H1 (cell line): ENCODE measurements at regions not wholly inside any gene's neighbourhood (a gene's known extent, or its start where the extent isn't known, plus 50 kb on each side); places are given as distances from the start of the nearest gene placed in this dataset.

Source experiments
- CTCF ChIA-PET: fragments of 300-600 bp; sonication (Branson Sonifier 250); formaldehyde crosslinking; loops from one replicate; lab custom pipeline; 2021; ENCODE audit not compliant: partially characterized antibody; lab: Charles Lee
- POLR2A ChIA-PET: fragments of 300-600 bp; sonication (Branson Sonifier 250); formaldehyde crosslinking; loops from one replicate; lab custom pipeline; 2021; ENCODE audit warnings: inconsistent platforms; ENCODE audit not compliant: partially characterized antibody; lab: Charles Lee
- DNase-seq, 2 experiments: peaks; one replicate each; pipeline versions ENCODE4 v3.0.0 to v3.0.0-alpha.2; 2010 to 2022; ENCODE audit warnings: low spot score in 2 of 2, low read depth in 1 of 2, mixed read lengths in 1 of 2
- FAIRE-seq: peaks from 2 replicates; lab custom pipeline; 2011; peaks lifted over from hg19 to GRCh38; lab: Jason Lieb, UNC
- H2AFZ ChIP-seq: 2 replicates; pipeline ENCODE4 v1.8.1; 2012; ENCODE audit warnings: low read length, inconsistent platforms
- H2AK5ac ChIP-seq: 2 replicates; pipeline ENCODE4 v1.6.1; 2013; ENCODE audit warnings: low read depth, low read length
- H2BK120ac ChIP-seq: replicated peaks from 2 replicates; pipeline ENCODE3; 2013; ENCODE audit warnings: low read depth, low read length, inconsistent platforms
- H2BK12ac ChIP-seq: 2 replicates; pipeline ENCODE4 v1.6.1; 2013; ENCODE audit warnings: low read depth, low read length
- H2BK15ac ChIP-seq: 2 replicates; pipeline ENCODE4 v1.6.1; 2013; ENCODE audit warnings: low read length
- H2BK20ac ChIP-seq: 2 replicates; pipeline ENCODE4 v1.6.1; 2013; ENCODE audit warnings: low read length
- H2BK5ac ChIP-seq: 2 replicates; pipeline ENCODE4 v1.6.1; 2013; ENCODE audit warnings: low read depth, low read length
- H3K14ac ChIP-seq: 2 replicates; pipeline ENCODE4 v1.6.1; 2013; ENCODE audit warnings: inconsistent platforms; ENCODE audit not compliant: insufficient read length
- H3K18ac ChIP-seq: 2 replicates; pipeline ENCODE4 v1.6.1; 2013; ENCODE audit warnings: low read length; ENCODE audit errors: extremely low read depth
- H3K23ac ChIP-seq: 2 replicates; pipeline ENCODE4 v1.6.1; 2013; ENCODE audit warnings: inconsistent platforms; ENCODE audit not compliant: insufficient read length
- H3K23me2 ChIP-seq: 2 replicates; pipeline ENCODE4 v1.6.1; 2013; ENCODE audit warnings: low read depth, low read length
- H3K27ac ChIP-seq: 2 replicates; pipeline ENCODE4 v1.6.1; 2011; ENCODE audit warnings: low read depth, low read length, inconsistent platforms
- H3K27me3 ChIP-seq, 4 experiments: replicated peaks in 1 of 4; 1 replicate in 1 of 4; 2 replicates in 3 of 4; pipeline versions ENCODE4 v1.6.1 to v1.8.1; 2011 to 2013; ENCODE audit warnings: low read length in 3 of 4, mild to moderate bottlenecking in 3 of 4, inconsistent platforms in 2 of 4, mixed read lengths in 2 of 4, moderate library complexity in 1 of 4; ENCODE audit not compliant: control insufficient read depth in 3 of 4, insufficient read depth in 3 of 4; ENCODE audit errors: extremely low read depth in 1 of 4
- H3K36me3 ChIP-seq, 4 experiments: 2 replicates each; pipeline versions ENCODE4 v1.6.1 to v1.8.1; 2011 to 2013; ENCODE audit warnings: mild to moderate bottlenecking in 4 of 4, low read length in 3 of 4, moderate library complexity in 2 of 4, control low read depth in 1 of 4, inconsistent platforms in 1 of 4; ENCODE audit not compliant: insufficient read depth in 4 of 4, control insufficient read depth in 2 of 4
- H3K4ac ChIP-seq: replicated peaks from 2 replicates; pipeline ENCODE3; 2013; ENCODE audit warnings: low read length, low read depth, mixed read lengths, inconsistent platforms; ENCODE audit not compliant: insufficient read length
- H3K4me1 ChIP-seq, 4 experiments: replicated peaks in 1 of 4; 1 replicate in 1 of 4; 2 replicates in 3 of 4; pipeline versions ENCODE4 v1.6.1 to v1.8.1; 2011 to 2013; ENCODE audit warnings: low read length in 3 of 4, inconsistent platforms in 2 of 4, mixed read lengths in 1 of 4; ENCODE audit not compliant: insufficient read depth in 4 of 4, control insufficient read depth in 3 of 4
- H3K4me2 ChIP-seq, 2 experiments: 2 replicates each; pipeline versions ENCODE4 v1.6.1 to v1.8.1; 2011 to 2013; ENCODE audit warnings: low read depth in 2 of 2, low read length in 2 of 2, control low read depth in 1 of 2, inconsistent platforms in 1 of 2, mild to moderate bottlenecking in 1 of 2; ENCODE audit not compliant: insufficient read depth in 1 of 2
- H3K4me3 ChIP-seq, 4 experiments: fragments of 200-600, 300-600 bp in 1 of 4; sonication (generic), shearing (Covaris generic), sonication (Bioruptor Twin) in 1 of 4; 2 replicates each; pipeline versions ENCODE4 v1.5.1 to v1.8.1; 2011 to 2016; ENCODE audit warnings: low read length in 4 of 4, low read depth in 3 of 4, control low read depth in 2 of 4, inconsistent platforms in 2 of 4, mild to moderate bottlenecking in 2 of 4, mixed read lengths in 1 of 4, moderate library complexity in 1 of 4; ENCODE audit not compliant: insufficient read depth in 2 of 4; ENCODE audit errors: extremely low read depth in 1 of 4
- H3K56ac ChIP-seq: replicated peaks from 2 replicates; pipeline ENCODE3; 2013; ENCODE audit warnings: low read depth, mild to moderate bottlenecking, mixed read lengths, low read length, inconsistent platforms; ENCODE audit not compliant: insufficient read length
- H3K79me1 ChIP-seq: 2 replicates; pipeline ENCODE4 v1.6.1; 2013; ENCODE audit warnings: low read depth, low read length, control low read depth
- H3K79me2 ChIP-seq, 2 experiments: 2 replicates each; pipeline versions ENCODE4 v1.6.1 to v1.8.1; 2012 to 2013; ENCODE audit warnings: low read length in 2 of 2, mild to moderate bottlenecking in 2 of 2, inconsistent platforms in 1 of 2; ENCODE audit not compliant: insufficient read depth in 2 of 2, control insufficient read depth in 1 of 2
- H3K9ac ChIP-seq, 4 experiments: replicated peaks in 1 of 4; 1 replicate in 1 of 4; 2 replicates in 3 of 4; pipeline versions ENCODE4 v1.6.1 to v1.8.1; 2011 to 2013; ENCODE audit warnings: low read depth in 3 of 4, low read length in 3 of 4, control low read depth in 2 of 4, mild to moderate bottlenecking in 2 of 4, moderate library complexity in 2 of 4, inconsistent platforms in 1 of 4; ENCODE audit errors: extremely low read depth in 1 of 4
- H3K9me3 ChIP-seq, 2 experiments: 2 replicates each; pipeline versions ENCODE4 v1.6.1 to v1.8.1; 2012 to 2013; ENCODE audit warnings: mild to moderate bottlenecking in 2 of 2, moderate library complexity in 2 of 2, control low read depth in 1 of 2, inconsistent platforms in 1 of 2, low read depth in 1 of 2, low read length in 1 of 2, mixed read lengths in 1 of 2; ENCODE audit not compliant: insufficient read depth in 2 of 2
- H4K20me1 ChIP-seq, 2 experiments: replicated peaks in 1 of 2; 2 replicates each; pipeline versions ENCODE3 to v1.8.1; 2011 to 2013; ENCODE audit warnings: inconsistent platforms in 2 of 2, low read length in 2 of 2, mild to moderate bottlenecking in 1 of 2; ENCODE audit not compliant: insufficient read depth in 2 of 2, control insufficient read depth in 1 of 2
- H4K5ac ChIP-seq: 2 replicates; pipeline ENCODE4 v1.6.1; 2013; ENCODE audit warnings: low read length, low read depth, mixed read lengths, inconsistent platforms; ENCODE audit not compliant: insufficient read length
- H4K8ac ChIP-seq: 2 replicates; pipeline ENCODE4 v1.8.0; 2013; ENCODE audit warnings: mild to moderate bottlenecking, moderate library complexity, low read length, inconsistent platforms; ENCODE audit not compliant: insufficient read depth; ENCODE audit errors: extremely low read depth
- H4K91ac ChIP-seq: replicated peaks from 2 replicates; pipeline ENCODE3; 2013; ENCODE audit warnings: low read length, mixed read lengths, inconsistent platforms; ENCODE audit not compliant: insufficient read length
- CREB1 ChIP-seq: IDR thresholded peaks from 2 replicates; pipeline ENCODE4 v1.6.1; 2012; ENCODE audit warnings: inconsistent platforms
- JUND ChIP-seq: IDR thresholded peaks from 2 replicates; pipeline ENCODE4 v1.6.1; 2011; ENCODE audit warnings: mild to moderate bottlenecking, improper control_type of control experiment, low read length
- MAFK ChIP-seq: IDR thresholded peaks from 2 replicates; pipeline ENCODE4 v1.6.1; 2012; ENCODE audit warnings: low read depth, mild to moderate bottlenecking, improper control_type of control experiment, low read length
- RFX5 ChIP-seq: IDR thresholded peaks from 2 replicates; pipeline ENCODE4 v1.6.1; 2011; ENCODE audit warnings: low read depth, low read length, improper control_type of control experiment, borderline replicate concordance
- SIX5 ChIP-seq: IDR thresholded peaks from 2 replicates; pipeline ENCODE4 v1.6.1; 2011; ENCODE audit warnings: mild to moderate bottlenecking, low read depth, low read length
- SP2 ChIP-seq: IDR thresholded peaks from 2 replicates; pipeline ENCODE4 v1.6.1; 2012; ENCODE audit warnings: mild to moderate bottlenecking, low read length, inconsistent platforms
- TCF12 ChIP-seq: IDR thresholded peaks from 2 replicates; pipeline ENCODE4 v1.6.1; 2011; ENCODE audit warnings: low read depth, mild to moderate bottlenecking, low read length
- WGBS, 2 experiments: shearing (Covaris generic) in 1 of 2; methylation state at CpG; one replicate each; pipeline versions ENCODE4 v1.1.6 to v1.1.7; 2013 to 2015; ENCODE audit warnings: low lambda C conversion rate in 2 of 2, mixed read lengths in 2 of 2, inconsistent platforms in 1 of 2, low coverage in 1 of 2, missing lambda C conversion rate in 1 of 2; ENCODE audit not compliant: insufficient replicate concordance in 2 of 2, insufficient coverage in 1 of 2, insufficient read length in 1 of 2; ENCODE audit errors: extremely low coverage in 1 of 2, missing lambda C conversion rate in 1 of 2; 5-methylcytosine and 5-hydroxymethylcytosine counted together

DNA sequence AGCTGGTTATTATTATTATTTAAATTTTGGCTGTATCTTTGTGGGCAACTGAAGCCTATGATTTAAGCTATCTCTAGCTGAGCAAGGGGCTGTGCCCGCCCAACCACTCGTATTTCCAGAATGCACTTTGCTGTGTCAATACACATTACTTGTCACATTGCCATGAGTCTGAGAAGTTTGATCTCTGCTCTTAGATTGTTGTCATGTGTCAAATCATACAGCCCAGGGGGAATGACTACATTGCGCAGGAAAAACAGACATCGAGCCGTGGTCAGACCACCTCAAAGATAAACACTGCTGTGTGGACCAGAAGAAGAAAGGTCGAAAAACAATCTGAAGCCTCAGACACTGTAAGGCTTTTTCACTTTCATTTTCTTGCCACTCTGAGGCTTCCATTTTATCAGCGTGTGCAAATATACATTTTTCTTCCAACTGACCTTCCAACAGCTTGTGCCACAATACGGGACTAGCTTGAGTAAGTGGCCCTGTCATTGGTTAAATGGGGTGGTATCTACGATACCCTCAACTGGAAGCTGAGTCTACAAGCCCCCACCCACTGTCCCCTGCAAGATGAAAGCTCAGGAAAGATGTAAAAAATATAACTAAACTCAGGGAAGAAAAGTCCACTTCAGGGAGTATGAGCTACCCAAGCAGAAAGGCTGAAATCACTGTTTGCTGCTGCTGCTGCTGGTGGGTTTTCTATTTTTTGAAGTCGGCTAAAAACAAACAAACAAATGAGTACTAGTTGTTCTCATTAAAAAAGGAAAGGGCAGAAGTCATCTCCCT is 603.0 kb downstream of the BNC2 start:
- H2BK15ac ChIP-seq, result no peak overlapping the region
- no peak overlapping the region for H3K4me2 ChIP-seq
- ChIA-PET POLR2A (no interaction called here), CTCF (interaction anchor here (0.5 to 5.6 kb wide), 37 partner anchors 11 to 1155 kb away, joined by 3 to 76 read pairs (median 3); no protein-coding TSS in a partner anchor)
- no peak overlapping the region for H3K4me3 ChIP-seq
- DNase-seq (no peak), FAIRE-seq (no peak)
- WGBS, 2 experiments, result 89% methylated on average over 10 of the region's 10 CpGs; no CpG with 5 or more reads in 1 of the 2 experiments
- no peaks in the 10 kb centered on the region for H3K36me3 ChIP-seq
- no peak overlapping the region for H4K8ac ChIP-seq
- H4K5ac ChIP-seq, result no peak overlapping the region
- peaks cover 0 to 3% (median 0%) of the 10 kb centered on the region in 4 experiments; a peak in 2 of 7 replicates for H3K4me1 ChIP-seq
- no peak overlapping the region for H3K56ac ChIP-seq
- H3K23ac ChIP-seq, result no peak overlapping the region
- H3K9me3 ChIP-seq, result no peaks in the 10 kb centered on the region
- no peak overlapping the region for H2BK5ac ChIP-seq
- no peaks in the 10 kb centered on the region for H3K79me2 ChIP-seq
- no peak overlapping the region for H3K14ac ChIP-seq
- no peak overlapping the region for H3K27ac ChIP-seq
- no peak overlapping the region for H2BK20ac ChIP-seq
- no peaks in the 10 kb centered on the region for H4K20me1 ChIP-seq
- no peak overlapping the region for H2AK5ac ChIP-seq
- no peaks in the 10 kb centered on the region for H3K27me3 ChIP-seq
- H3K23me2 ChIP-seq, result no peaks in the 10 kb centered on the region
- no peak overlapping the region for H4K91ac ChIP-seq
- H2AFZ ChIP-seq, result no peak overlapping the region
- H2BK120ac ChIP-seq, result no peak overlapping the region
- H3K9ac ChIP-seq, result no peak overlapping the region
- no peak overlapping the region for H3K18ac ChIP-seq
- H3K79me1 ChIP-seq, result no peaks in the 10 kb centered on the region
- no peak overlapping the region for H3K4ac ChIP-seq
- H2BK12ac ChIP-seq, result no peak overlapping the region
- no peak for TF ChIP-seq JUND
- no peak for TF ChIP-seq RFX5
- TF ChIP-seq TCF12, result no peak
- TF ChIP-seq SIX5, result no peak
- TF ChIP-seq MAFK, result no peak
- TF ChIP-seq CREB1, result no peak
- TF ChIP-seq SP2, result no peak
